CD4-positive, CD25-positive, alpha-beta regulatory T cell (primary cell): ENCODE measurements at regions not wholly inside any gene's neighbourhood (a gene's known extent, or its start where the extent isn't known, plus 50 kb on each side); places are given as distances from the start of the nearest gene placed in this dataset.
"Not testable (repeated sequence)": the region's sequence is repeated elsewhere in the genome, so short reads cannot be mapped to it uniquely, and the experiment has no call there.

ENCODE experiments used
- ATAC-seq, 2 donors: fragments of 150-1000 bp; cut with Tn5 transposase; one replicate each; pipeline ENCODE4 v1.10.0; 2021; ENCODE audit warnings: low read depth in 2 of 2, moderate number of reproducible peaks in 2 of 2, moderate library complexity in 1 of 2
- DNase-seq, 3 donors: peaks; one replicate each; pipeline versions ENCODE4 v3.0.0 to v3.0.0-alpha.2; 2012 to 2022; ENCODE audit warnings: mixed read lengths in 1 of 3
- H3K27ac ChIP-seq: one replicate; pipeline ENCODE4 v1.7.0; 2013; ENCODE audit warnings: mild to moderate bottlenecking, low read length; ENCODE audit not compliant: insufficient read depth, poor library complexity, severe bottlenecking
- H3K27me3 ChIP-seq: one replicate; pipeline ENCODE4 v1.7.0; 2013; ENCODE audit warnings: low read length; ENCODE audit not compliant: control insufficient read depth, insufficient read depth
- H3K36me3 ChIP-seq: one replicate; pipeline ENCODE4 v1.7.0; 2013; ENCODE audit warnings: mild to moderate bottlenecking, low read length, moderate library complexity; ENCODE audit not compliant: control insufficient read depth, insufficient read depth
- H3K4me1 ChIP-seq: 2 replicates; pipeline ENCODE4 v1.7.0; 2013; ENCODE audit warnings: mild to moderate bottlenecking, low read length; ENCODE audit not compliant: insufficient read depth, control insufficient read depth, poor library complexity, severe bottlenecking
- H3K4me3 ChIP-seq: one replicate; pipeline ENCODE4 v1.7.0; 2013; ENCODE audit warnings: low read depth, mild to moderate bottlenecking, low read length, moderate library complexity
- H3K9me3 ChIP-seq, 2 experiments: 1 replicate in 1 of 2; 2 replicates in 1 of 2; pipeline ENCODE4 v1.7.0; 2013; ENCODE audit warnings: low read length in 2 of 2, mild to moderate bottlenecking in 1 of 2, moderate library complexity in 1 of 2; ENCODE audit not compliant: control insufficient read depth in 2 of 2
- H3K27ac Mint-ChIP-seq, 3 donors: one replicate each; pipeline ENCODE4 v1.8.0; 2020 to 2022; ENCODE audit warnings: mild to moderate bottlenecking in 3 of 3, mixed read lengths in 3 of 3, moderate library complexity in 2 of 3
- H3K27me3 Mint-ChIP-seq: one replicate; pipeline ENCODE4 v1.8.0; 2022; ENCODE audit warnings: mild to moderate bottlenecking, mixed read lengths
- H3K36me3 Mint-ChIP-seq: one replicate; pipeline ENCODE4 v1.8.0; 2020; ENCODE audit warnings: mixed read lengths
- H3K4me1 Mint-ChIP-seq, 4 donors: one replicate each; pipeline ENCODE4 v1.8.0; 2020 to 2022; ENCODE audit warnings: mixed read lengths in 4 of 4, mild to moderate bottlenecking in 1 of 4
- H3K4me3 Mint-ChIP-seq, 4 donors: one replicate each; pipeline ENCODE4 v1.8.0; 2020 to 2022; ENCODE audit warnings: mild to moderate bottlenecking in 4 of 4, mixed read lengths in 4 of 4, moderate library complexity in 3 of 4
- H3K9me3 Mint-ChIP-seq, 7 donors: one replicate each; pipeline ENCODE4 v1.8.0; 2020 to 2022; ENCODE audit warnings: mixed read lengths in 7 of 7, mild to moderate bottlenecking in 3 of 7, moderate library complexity in 2 of 7

- ATAC-seq, result no peak
- H3K4me3 ChIP-seq, result no peak overlapping the region
Measured at GRCh38 chr2:138239902-138240491, 261.6 kb upstream of the SPOPL start.

GRCh38 chr2:138243372-138243771 lies 258.2 kb upstream of the SPOPL start:
- peaks cover 0 to 6% (median 0%) of the 10 kb centered on the region in 7 donors for H3K9me3 Mint-ChIP-seq
- H3K9me3 ChIP-seq, result no peaks in the 10 kb centered on the region
- H3K4me1 ChIP-seq, result no peaks in the 10 kb centered on the region
- H3K36me3 Mint-ChIP-seq, result no peaks in the 10 kb centered on the region
- H3K27me3 Mint-ChIP-seq, result no peaks in the 10 kb centered on the region
- H3K4me1 Mint-ChIP-seq, result no peaks in the 10 kb centered on the region
- H3K36me3 ChIP-seq, result no peaks in the 10 kb centered on the region
- H3K27ac Mint-ChIP-seq, result no peak overlapping the region
- H3K4me3 ChIP-seq, result no peak overlapping the region
- no peak overlapping the region for H3K4me3 Mint-ChIP-seq
- ATAC-seq (no peak), DNase-seq (no peak)
- no peaks in the 10 kb centered on the region for H3K27me3 ChIP-seq
- H3K27ac ChIP-seq, result no peak overlapping the region

More at GRCh38 chr2:138239902-138240491, 261.6 kb upstream of the SPOPL start:
- Mint-ChIP-seq H3K27ac (no peak overlapping the region), H3K9me3 (peaks cover 0 to 7% (median 0%) of the 10 kb centered on the region in 7 donors), H3K27me3 (no peaks in the 10 kb centered on the region), H3K36me3 (no peaks in the 10 kb centered on the region), H3K4me3 (no peak overlapping the region), H3K4me1 (no peaks in the 10 kb centered on the region)
- H3K9me3 ChIP-seq, result no peaks in the 10 kb centered on the region
- no peak overlapping the region for H3K27ac ChIP-seq
- no peak for DNase-seq
- H3K27me3 ChIP-seq, result no peaks in the 10 kb centered on the region
- H3K36me3 ChIP-seq, result no peaks in the 10 kb centered on the region
- H3K4me1 ChIP-seq, result no peaks in the 10 kb centered on the region

GRCh38 chr2:138244501-138244925 lies 257.1 kb upstream of the SPOPL start:
- no peaks in the 10 kb centered on the region for H3K4me1 ChIP-seq
- no peak for ATAC-seq
- H3K27me3 Mint-ChIP-seq, result no peaks in the 10 kb centered on the region
- no peak for DNase-seq
- no peaks in the 10 kb centered on the region for H3K36me3 ChIP-seq
- H3K4me3 ChIP-seq, result no peak overlapping the region
- no peak overlapping the region for H3K27ac Mint-ChIP-seq
- no peak overlapping the region for H3K27ac ChIP-seq
- no peaks in the 10 kb centered on the region for H3K36me3 Mint-ChIP-seq
- no peak overlapping the region for H3K4me3 Mint-ChIP-seq
- peaks cover 0 to 6% (median 0%) of the 10 kb centered on the region in 7 donors for H3K9me3 Mint-ChIP-seq
- no peaks in the 10 kb centered on the region for H3K9me3 ChIP-seq
- no peaks in the 10 kb centered on the region for H3K4me1 Mint-ChIP-seq
- no peaks in the 10 kb centered on the region for H3K27me3 ChIP-seq

GRCh38 chr2:138245310-138245709 lies 256.3 kb upstream of the SPOPL start:
- Mint-ChIP-seq H3K9me3 (peaks cover 0 to 6% (median 0%) of the 10 kb centered on the region in 7 donors), H3K27me3 (no peaks in the 10 kb centered on the region), H3K27ac (no peak overlapping the region), H3K4me1 (no peaks in the 10 kb centered on the region), H3K36me3 (no peaks in the 10 kb centered on the region), H3K4me3 (no peak overlapping the region)
- Histone ChIP-seq H3K9me3 (no peaks in the 10 kb centered on the region), H3K4me1 (no peaks in the 10 kb centered on the region), H3K27ac (no peak overlapping the region), H3K4me3 (no peak overlapping the region), H3K27me3 (no peaks in the 10 kb centered on the region), H3K36me3 (no peaks in the 10 kb centered on the region)
- ATAC-seq (no peak), DNase-seq (no peak)

GRCh38 chr2:138247302-138247701 lies 254.3 kb upstream of the SPOPL start:
- no peaks in the 10 kb centered on the region for H3K36me3 ChIP-seq
- Mint-ChIP-seq H3K4me3 (no peak overlapping the region), H3K27ac (no peak overlapping the region), H3K4me1 (no peaks in the 10 kb centered on the region), H3K9me3 (peaks cover 0 to 2% (median 0%) of the 10 kb centered on the region in 7 donors), H3K36me3 (no peaks in the 10 kb centered on the region), H3K27me3 (no peaks in the 10 kb centered on the region)
- no peaks in the 10 kb centered on the region for H3K9me3 ChIP-seq
- no peaks in the 10 kb centered on the region for H3K4me1 ChIP-seq
- no peak overlapping the region for H3K27ac ChIP-seq
- ATAC-seq, result no peak
- no peak overlapping the region for H3K4me3 ChIP-seq
- H3K27me3 ChIP-seq, result no peaks in the 10 kb centered on the region
- no peak for DNase-seq

GRCh38 chr2:138249207-138249606 lies 252.4 kb upstream of the SPOPL start:
- DNase-seq (no peak), ATAC-seq (no peak)
- Mint-ChIP-seq H3K36me3 (no peaks in the 10 kb centered on the region), H3K27me3 (no peaks in the 10 kb centered on the region), H3K4me1 (no peaks in the 10 kb centered on the region), H3K4me3 (no peak overlapping the region), H3K27ac (no peak overlapping the region), H3K9me3 (peaks cover 0 to 2% (median 0%) of the 10 kb centered on the region in 7 donors)
- Histone ChIP-seq H3K27ac (no peak overlapping the region), H3K4me3 (no peak overlapping the region), H3K9me3 (no peaks in the 10 kb centered on the region), H3K4me1 (no peaks in the 10 kb centered on the region), H3K27me3 (no peaks in the 10 kb centered on the region), H3K36me3 (no peaks in the 10 kb centered on the region)

- not testable (repeated sequence) for H3K9me3 ChIP-seq, H3K4me1 ChIP-seq, DNase-seq, H3K4me3 Mint-ChIP-seq, H3K27ac ChIP-seq, H3K36me3 Mint-ChIP-seq, H3K27me3 ChIP-seq, H3K27me3 Mint-ChIP-seq, H3K9me3 Mint-ChIP-seq, H3K27ac Mint-ChIP-seq, H3K4me3 ChIP-seq, H3K4me1 Mint-ChIP-seq, H3K36me3 ChIP-seq, ATAC-seq
Measured at GRCh38 chr2:138250843-138251320, 250.7 kb upstream of the SPOPL start.

- Histone ChIP-seq H3K36me3 (no peaks in the 10 kb centered on the region), H3K4me1 (no peaks in the 10 kb centered on the region), H3K27me3 (no peaks in the 10 kb centered on the region), H3K4me3 (no peak overlapping the region), H3K27ac (no peak overlapping the region), H3K9me3 (no peaks in the 10 kb centered on the region)
- H3K27ac Mint-ChIP-seq, result no peak overlapping the region
- ATAC-seq (no peak), DNase-seq (no peak)
- H3K4me3 Mint-ChIP-seq, result no peak overlapping the region
- H3K36me3 Mint-ChIP-seq, result no peaks in the 10 kb centered on the region
- H3K9me3 Mint-ChIP-seq, result peaks cover 0 to 14% (median 4%) of the 10 kb centered on the region in 7 donors
- H3K4me1 Mint-ChIP-seq, result no peaks in the 10 kb centered on the region
- H3K27me3 Mint-ChIP-seq, result no peaks in the 10 kb centered on the region
Measured at GRCh38 chr2:138252587-138252986, 249.0 kb upstream of the SPOPL start.
